H1 (cell line): ENCODE measurements at regions not wholly inside any gene's neighbourhood (a gene's known extent, or its start where the extent isn't known, plus 50 kb on each side); places are given as distances from the start of the nearest gene placed in this dataset.
"Not testable (repeated sequence)": the region's sequence is repeated elsewhere in the genome, so short reads cannot be mapped to it uniquely, and the experiment has no call there.

Experiments
- CTCF ChIA-PET: fragments of 300-600 bp; sonication (Branson Sonifier 250); formaldehyde crosslinking; loops from one replicate; lab custom pipeline; 2021; ENCODE audit not compliant: partially characterized antibody; lab: Charles Lee
- POLR2A ChIA-PET: fragments of 300-600 bp; sonication (Branson Sonifier 250); formaldehyde crosslinking; loops from one replicate; lab custom pipeline; 2021; ENCODE audit warnings: inconsistent platforms; ENCODE audit not compliant: partially characterized antibody; lab: Charles Lee
- DNase-seq, 2 experiments: peaks; one replicate each; pipeline versions ENCODE4 v3.0.0 to v3.0.0-alpha.2; 2010 to 2022; ENCODE audit warnings: low spot score in 2 of 2, low read depth in 1 of 2, mixed read lengths in 1 of 2
- FAIRE-seq: peaks from 2 replicates; lab custom pipeline; 2011; peaks lifted over from hg19 to GRCh38; lab: Jason Lieb, UNC
- H2AFZ ChIP-seq: 2 replicates; pipeline ENCODE4 v1.8.1; 2012; ENCODE audit warnings: low read length, inconsistent platforms
- H2AK5ac ChIP-seq: 2 replicates; pipeline ENCODE4 v1.6.1; 2013; ENCODE audit warnings: low read depth, low read length
- H2BK120ac ChIP-seq: replicated peaks from 2 replicates; pipeline ENCODE3; 2013; ENCODE audit warnings: low read depth, low read length, inconsistent platforms
- H2BK12ac ChIP-seq: 2 replicates; pipeline ENCODE4 v1.6.1; 2013; ENCODE audit warnings: low read depth, low read length
- H2BK15ac ChIP-seq: 2 replicates; pipeline ENCODE4 v1.6.1; 2013; ENCODE audit warnings: low read length
- H2BK20ac ChIP-seq: 2 replicates; pipeline ENCODE4 v1.6.1; 2013; ENCODE audit warnings: low read length
- H2BK5ac ChIP-seq: 2 replicates; pipeline ENCODE4 v1.6.1; 2013; ENCODE audit warnings: low read depth, low read length
- H3K14ac ChIP-seq: 2 replicates; pipeline ENCODE4 v1.6.1; 2013; ENCODE audit warnings: inconsistent platforms; ENCODE audit not compliant: insufficient read length
- H3K18ac ChIP-seq: 2 replicates; pipeline ENCODE4 v1.6.1; 2013; ENCODE audit warnings: low read length; ENCODE audit errors: extremely low read depth
- H3K23ac ChIP-seq: 2 replicates; pipeline ENCODE4 v1.6.1; 2013; ENCODE audit warnings: inconsistent platforms; ENCODE audit not compliant: insufficient read length
- H3K23me2 ChIP-seq: 2 replicates; pipeline ENCODE4 v1.6.1; 2013; ENCODE audit warnings: low read depth, low read length
- H3K27ac ChIP-seq: 2 replicates; pipeline ENCODE4 v1.6.1; 2011; ENCODE audit warnings: low read depth, low read length, inconsistent platforms
- H3K27me3 ChIP-seq, 4 experiments: replicated peaks in 1 of 4; 1 replicate in 1 of 4; 2 replicates in 3 of 4; pipeline versions ENCODE4 v1.6.1 to v1.8.1; 2011 to 2013; ENCODE audit warnings: low read length in 3 of 4, mild to moderate bottlenecking in 3 of 4, inconsistent platforms in 2 of 4, mixed read lengths in 2 of 4, moderate library complexity in 1 of 4; ENCODE audit not compliant: control insufficient read depth in 3 of 4, insufficient read depth in 3 of 4; ENCODE audit errors: extremely low read depth in 1 of 4
- H3K36me3 ChIP-seq, 4 experiments: 2 replicates each; pipeline versions ENCODE4 v1.6.1 to v1.8.1; 2011 to 2013; ENCODE audit warnings: mild to moderate bottlenecking in 4 of 4, low read length in 3 of 4, moderate library complexity in 2 of 4, control low read depth in 1 of 4, inconsistent platforms in 1 of 4; ENCODE audit not compliant: insufficient read depth in 4 of 4, control insufficient read depth in 2 of 4
- H3K4ac ChIP-seq: replicated peaks from 2 replicates; pipeline ENCODE3; 2013; ENCODE audit warnings: low read length, low read depth, mixed read lengths, inconsistent platforms; ENCODE audit not compliant: insufficient read length
- H3K4me1 ChIP-seq, 4 experiments: replicated peaks in 1 of 4; 1 replicate in 1 of 4; 2 replicates in 3 of 4; pipeline versions ENCODE4 v1.6.1 to v1.8.1; 2011 to 2013; ENCODE audit warnings: low read length in 3 of 4, inconsistent platforms in 2 of 4, mixed read lengths in 1 of 4; ENCODE audit not compliant: insufficient read depth in 4 of 4, control insufficient read depth in 3 of 4
- H3K4me2 ChIP-seq, 2 experiments: 2 replicates each; pipeline versions ENCODE4 v1.6.1 to v1.8.1; 2011 to 2013; ENCODE audit warnings: low read depth in 2 of 2, low read length in 2 of 2, control low read depth in 1 of 2, inconsistent platforms in 1 of 2, mild to moderate bottlenecking in 1 of 2; ENCODE audit not compliant: insufficient read depth in 1 of 2
- H3K4me3 ChIP-seq, 4 experiments: fragments of 200-600, 300-600 bp in 1 of 4; sonication (generic), shearing (Covaris generic), sonication (Bioruptor Twin) in 1 of 4; 2 replicates each; pipeline versions ENCODE4 v1.5.1 to v1.8.1; 2011 to 2016; ENCODE audit warnings: low read length in 4 of 4, low read depth in 3 of 4, control low read depth in 2 of 4, inconsistent platforms in 2 of 4, mild to moderate bottlenecking in 2 of 4, mixed read lengths in 1 of 4, moderate library complexity in 1 of 4; ENCODE audit not compliant: insufficient read depth in 2 of 4; ENCODE audit errors: extremely low read depth in 1 of 4
- H3K56ac ChIP-seq: replicated peaks from 2 replicates; pipeline ENCODE3; 2013; ENCODE audit warnings: low read depth, mild to moderate bottlenecking, mixed read lengths, low read length, inconsistent platforms; ENCODE audit not compliant: insufficient read length
- H3K79me1 ChIP-seq: 2 replicates; pipeline ENCODE4 v1.6.1; 2013; ENCODE audit warnings: low read depth, low read length, control low read depth
- H3K79me2 ChIP-seq, 2 experiments: 2 replicates each; pipeline versions ENCODE4 v1.6.1 to v1.8.1; 2012 to 2013; ENCODE audit warnings: low read length in 2 of 2, mild to moderate bottlenecking in 2 of 2, inconsistent platforms in 1 of 2; ENCODE audit not compliant: insufficient read depth in 2 of 2, control insufficient read depth in 1 of 2
- H3K9ac ChIP-seq, 4 experiments: replicated peaks in 1 of 4; 1 replicate in 1 of 4; 2 replicates in 3 of 4; pipeline versions ENCODE4 v1.6.1 to v1.8.1; 2011 to 2013; ENCODE audit warnings: low read depth in 3 of 4, low read length in 3 of 4, control low read depth in 2 of 4, mild to moderate bottlenecking in 2 of 4, moderate library complexity in 2 of 4, inconsistent platforms in 1 of 4; ENCODE audit errors: extremely low read depth in 1 of 4
- H3K9me3 ChIP-seq, 2 experiments: 2 replicates each; pipeline versions ENCODE4 v1.6.1 to v1.8.1; 2012 to 2013; ENCODE audit warnings: mild to moderate bottlenecking in 2 of 2, moderate library complexity in 2 of 2, control low read depth in 1 of 2, inconsistent platforms in 1 of 2, low read depth in 1 of 2, low read length in 1 of 2, mixed read lengths in 1 of 2; ENCODE audit not compliant: insufficient read depth in 2 of 2
- H4K20me1 ChIP-seq, 2 experiments: replicated peaks in 1 of 2; 2 replicates each; pipeline versions ENCODE3 to v1.8.1; 2011 to 2013; ENCODE audit warnings: inconsistent platforms in 2 of 2, low read length in 2 of 2, mild to moderate bottlenecking in 1 of 2; ENCODE audit not compliant: insufficient read depth in 2 of 2, control insufficient read depth in 1 of 2
- H4K5ac ChIP-seq: 2 replicates; pipeline ENCODE4 v1.6.1; 2013; ENCODE audit warnings: low read length, low read depth, mixed read lengths, inconsistent platforms; ENCODE audit not compliant: insufficient read length
- H4K8ac ChIP-seq: 2 replicates; pipeline ENCODE4 v1.8.0; 2013; ENCODE audit warnings: mild to moderate bottlenecking, moderate library complexity, low read length, inconsistent platforms; ENCODE audit not compliant: insufficient read depth; ENCODE audit errors: extremely low read depth
- H4K91ac ChIP-seq: replicated peaks from 2 replicates; pipeline ENCODE3; 2013; ENCODE audit warnings: low read length, mixed read lengths, inconsistent platforms; ENCODE audit not compliant: insufficient read length
- WGBS, 2 experiments: shearing (Covaris generic) in 1 of 2; methylation state at CpG; one replicate each; pipeline versions ENCODE4 v1.1.6 to v1.1.7; 2013 to 2015; ENCODE audit warnings: low lambda C conversion rate in 2 of 2, mixed read lengths in 2 of 2, inconsistent platforms in 1 of 2, low coverage in 1 of 2, missing lambda C conversion rate in 1 of 2; ENCODE audit not compliant: insufficient replicate concordance in 2 of 2, insufficient coverage in 1 of 2, insufficient read length in 1 of 2; ENCODE audit errors: extremely low coverage in 1 of 2, missing lambda C conversion rate in 1 of 2; 5-methylcytosine and 5-hydroxymethylcytosine counted together

DNA sequence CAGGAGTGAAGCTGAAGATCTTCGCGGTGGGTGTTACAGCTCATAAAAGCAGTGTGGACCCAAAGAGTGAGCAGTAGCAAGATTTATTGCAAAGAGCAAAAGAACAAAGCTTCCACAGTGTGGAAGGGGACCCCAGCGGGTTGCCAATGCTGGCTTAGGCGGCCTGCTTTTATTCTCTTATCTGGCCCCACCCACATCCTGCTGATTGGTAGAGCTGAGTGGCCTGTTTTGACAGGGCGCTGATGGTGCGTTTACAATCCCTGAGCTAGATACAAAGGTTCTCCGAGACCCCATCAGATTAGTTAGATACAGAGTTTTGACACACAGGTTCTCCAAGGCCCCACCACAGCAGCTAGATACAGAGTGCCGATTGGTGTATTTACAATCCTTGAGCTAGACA lies 875.0 kb downstream of the LRFN5 start:
- H3K36me3 ChIP-seq, FAIRE-seq, DNase-seq, H3K9me3 ChIP-seq, H3K4ac ChIP-seq, H2BK20ac ChIP-seq, H2BK15ac ChIP-seq, H2BK12ac ChIP-seq, H4K91ac ChIP-seq, H3K4me2 ChIP-seq, H3K23ac ChIP-seq, H3K27me3 ChIP-seq, H3K4me3 ChIP-seq, H3K9ac ChIP-seq, H3K23me2 ChIP-seq, H3K79me2 ChIP-seq, H3K18ac ChIP-seq, H4K20me1 ChIP-seq, H3K56ac ChIP-seq, H3K27ac ChIP-seq, H2AK5ac ChIP-seq, H2BK5ac ChIP-seq, H2BK120ac ChIP-seq, POLR2A ChIA-PET, H2AFZ ChIP-seq, H3K79me1 ChIP-seq, H3K14ac ChIP-seq, H4K5ac ChIP-seq, H3K4me1 ChIP-seq, H4K8ac ChIP-seq: not testable (repeated sequence)
- CTCF ChIA-PET, result interaction anchor here (0.9 kb wide), 1 partner anchor 14 kb away, joined by 3 read pairs; no protein-coding TSS in a partner anchor
- WGBS, 2 experiments, result 92% methylated on average over 8 of the region's 8 CpGs; no CpG with 5 or more reads in 1 of the 2 experiments
